ENCODE measurements at regions not wholly inside any gene's neighbourhood (a gene's known extent, or its start where the extent isn't known, plus 50 kb on each side); places are given as distances from the start of the nearest gene placed in this dataset.

DNA sequence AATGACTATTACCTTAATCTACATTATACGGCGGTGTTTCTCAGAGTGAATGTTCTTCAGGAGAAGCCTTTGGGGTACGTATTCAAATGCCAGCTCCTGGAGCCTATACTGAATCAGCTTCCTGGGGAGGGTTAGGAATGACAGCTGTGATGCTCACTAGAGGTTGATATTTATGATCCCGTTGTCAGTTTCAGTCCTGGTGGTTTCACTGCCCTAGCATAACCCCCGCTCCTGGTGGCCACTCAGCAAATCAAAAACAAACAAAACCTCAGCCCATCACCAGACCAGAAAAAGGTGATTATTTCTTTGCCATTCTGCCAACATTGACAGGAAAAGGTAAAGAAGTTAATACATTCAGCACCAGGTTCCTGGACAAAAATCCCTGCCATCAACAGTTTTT, 136.5 kb upstream of the CRY1 start (continued):
- TF ChIP-seq SP2 (IDR thresholded peaks at IDR 0.05; ENCODE audit: low read length) (no peak), ATF3 (IDR thresholded peaks at IDR 0.05; ENCODE audit: insufficient read depth, low read depth, low read length) (no peak), FOSL1 (IDR thresholded peaks at IDR 0.05; ENCODE audit: insufficient read depth, low read depth, low read length) (no peak)
- TF ChIP-seq, protein P1, sequence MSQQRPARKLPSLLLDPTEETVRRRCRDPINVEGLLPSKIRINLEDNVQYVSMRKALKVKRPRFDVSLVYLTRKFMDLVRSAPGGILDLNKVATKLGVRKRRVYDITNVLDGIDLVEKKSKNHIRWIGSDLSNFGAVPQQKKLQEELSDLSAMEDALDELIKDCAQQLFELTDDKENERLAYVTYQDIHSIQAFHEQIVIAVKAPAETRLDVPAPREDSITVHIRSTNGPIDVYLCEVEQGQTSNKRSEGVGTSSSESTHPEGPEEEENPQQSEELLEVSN (IDR thresholded peaks at IDR 0.05), result no peak

All from H1 (cell line).